Esophagus muscularis mucosa (tissue), 4 donors: ENCODE measurements at regions not wholly inside any gene's neighbourhood (a gene's known extent, or its start where the extent isn't known, plus 50 kb on each side); places are given as distances from the start of the nearest gene placed in this dataset.

Experiments used
- DNase-seq: peaks from one replicate; pipeline ENCODE4 v3.0.0-alpha.2; 2017; ENCODE audit errors: extremely low spot score
- H3K27ac ChIP-seq, 4 donors: fragments of 200-600 bp; sonication (generic); replicated peaks in 1 of 4; 1 replicate in 3 of 4; 2 replicates in 1 of 4; pipeline ENCODE4 v1.5.1; 2016 to 2019; ENCODE audit warnings: mild to moderate bottlenecking in 1 of 4
- H3K27me3 ChIP-seq, 4 donors: fragments of 200-600 bp; sonication (generic); one replicate each; pipeline versions ENCODE4 v1.5.1 to v1.6.0; 2016 to 2019
- H3K36me3 ChIP-seq, 4 donors: fragments of 200-600 bp; sonication (generic); one replicate each; pipeline ENCODE4 v1.5.1; 2016 to 2019
- H3K4me1 ChIP-seq, 4 donors: fragments of 200-600 bp; sonication (generic); one replicate each; pipeline ENCODE4 v1.5.1; 2016 to 2019
- H3K4me3 ChIP-seq, 4 donors: fragments of 200-600 bp; sonication (generic); 1 replicate in 2 of 4; 2 replicates in 2 of 4; pipeline ENCODE4 v1.5.1; 2016 to 2019; ENCODE audit warnings: mild to moderate bottlenecking in 4 of 4, moderate library complexity in 1 of 4
- H3K9me3 ChIP-seq, 4 donors: fragments of 200-600 bp; sonication (generic); 1 replicate in 3 of 4; 2 replicates in 1 of 4; pipeline ENCODE4 v1.5.1; 2016 to 2019
- CTCF ChIP-seq, 3 experiments: fragments of 200-600 bp in 2 of 3; fragments of 450-650 bp in 1 of 3; sonication (generic) in 2 of 3; IDR thresholded peaks; one replicate each; pipeline ENCODE4 v1.5.1; 2017 to 2019; ENCODE audit warnings: antibody characterized with exemption in 3 of 3, mild to moderate bottlenecking in 2 of 3, moderate library complexity in 1 of 3
- EP300 ChIP-seq: sonication (generic); formaldehyde crosslinking; IDR thresholded peaks from one replicate; pipeline ENCODE4 v1.6.1; 2017; ENCODE audit warnings: antibody characterized with exemption
- POLR2A ChIP-seq: fragments of 450-650 bp; IDR thresholded peaks from one replicate; pipeline ENCODE4 v1.6.1; 2017; ENCODE audit warnings: antibody characterized with exemption, moderate library complexity, mild to moderate bottlenecking, low read depth
- POLR2AphosphoS5 ChIP-seq, 2 donors: sonication (generic); formaldehyde crosslinking; IDR thresholded peaks; one replicate each; pipeline ENCODE4 v1.6.1; 2017; ENCODE audit warnings: antibody characterized with exemption in 2 of 2
- WGBS: methylation state at CpG from one replicate; pipeline ENCODE4 v1.1.5; 2018; 5-methylcytosine and 5-hydroxymethylcytosine counted together
- intact Hi-C: fragments of 100-400 bp; cut with DNase I; formaldehyde crosslinking; loops from one replicate; pipeline ENCODE4 v1.15.1; 2023

- Histone ChIP-seq H3K27me3 (peaks cover 0 to 32% (median 0%) of the 10 kb centered on the region in 4 donors), H3K4me1 (no peaks in the 10 kb centered on the region), H3K9me3 (peaks cover 0 to 22% (median 15%) of the 10 kb centered on the region in 4 donors), H3K36me3 (no peaks in the 10 kb centered on the region), H3K4me3 (no peak overlapping the region), H3K27ac (no peak overlapping the region)
- no peak for TF ChIP-seq POLR2AphosphoS5 (IDR thresholded peaks at IDR 0.05)
- no peak for TF ChIP-seq CTCF (IDR thresholded peaks at IDR 0.05)
- TF ChIP-seq EP300: no peak
- TF ChIP-seq POLR2A: no peak
- intact Hi-C loops: no loop called here
- 66% methylated on average over 8 of the region's 8 CpGs for WGBS
- no peak for DNase-seq
These were observed 1168.2 kb downstream of the BRD1 start for GRCh38 chr22:48659404-48659996.

- intact Hi-C loops: no loop called here
- WGBS: 94% methylated on average over 12 of the region's 18 CpGs
These were observed 1168.8 kb downstream of the BRD1 start for GRCh38 chr22:48658871-48659270.

GRCh38 chr22:48658246-48658645, 1169.4 kb downstream of the BRD1 start:
- H3K27ac ChIP-seq: no peak overlapping the region
- no peaks in the 10 kb centered on the region for H3K36me3 ChIP-seq
- TF ChIP-seq CTCF (IDR thresholded peaks at IDR 0.05) (no peak), EP300 (no peak), POLR2AphosphoS5 (IDR thresholded peaks at IDR 0.05) (no peak), POLR2A (no peak)
- no peak overlapping the region for H3K4me3 ChIP-seq
- intact Hi-C loops: no loop called here
- DNase-seq: no peak
- 94% methylated on average over 10 of the region's 15 CpGs for whole genome bisulfite sequencing
- peaks cover 0 to 9% (median 6%) of the 10 kb centered on the region in 4 donors for H3K9me3 ChIP-seq
- H3K4me1 ChIP-seq: no peaks in the 10 kb centered on the region
- H3K27me3 ChIP-seq: peaks cover 0 to 36% (median 0%) of the 10 kb centered on the region in 4 donors

More at GRCh38 chr22:48658871-48659270, 1168.8 kb downstream of the BRD1 start:
- no peak for TF ChIP-seq POLR2A
- no peak for TF ChIP-seq POLR2AphosphoS5 (IDR thresholded peaks at IDR 0.05)
- no peak for TF ChIP-seq EP300
- TF ChIP-seq CTCF (IDR thresholded peaks at IDR 0.05): no peak
- H3K4me1 ChIP-seq: no peaks in the 10 kb centered on the region
- no peak for DNase-seq
- H3K9me3 ChIP-seq: peaks cover 0 to 16% (median 12%) of the 10 kb centered on the region in 4 donors
- no peaks in the 10 kb centered on the region for H3K36me3 ChIP-seq
- H3K27me3 ChIP-seq: peaks cover 0 to 37% (median 0%) of the 10 kb centered on the region in 4 donors
- no peak overlapping the region for H3K27ac ChIP-seq
- H3K4me3 ChIP-seq: no peak overlapping the region

GRCh38 chr22:48654492-48654891, 1173.2 kb downstream of the BRD1 start:
- Histone ChIP-seq H3K4me3 (no peak overlapping the region), H3K4me1 (no peaks in the 10 kb centered on the region), H3K27ac (no peak overlapping the region), H3K27me3 (peaks cover 0 to 13% (median 0%) of the 10 kb centered on the region in 4 donors), H3K9me3 (peaks cover 0 to 6% (median 3%) of the 10 kb centered on the region in 4 donors), H3K36me3 (no peaks in the 10 kb centered on the region)
- intact Hi-C loops: no loop called here
- DNase-seq: no peak
- no peak for TF ChIP-seq POLR2A
- no peak for TF ChIP-seq EP300
- no peak for TF ChIP-seq CTCF (IDR thresholded peaks at IDR 0.05)
- no peak for TF ChIP-seq POLR2AphosphoS5 (IDR thresholded peaks at IDR 0.05)
- 62% methylated on average over 9 of the region's 9 CpGs for WGBS

- no peak for DNase-seq
- WGBS: 83% methylated on average over 8 of the region's 18 CpGs
- H3K27me3 ChIP-seq: peaks cover 0 to 13% (median 0%) of the 10 kb centered on the region in 4 donors
- no peak overlapping the region for H3K27ac ChIP-seq
- TF ChIP-seq CTCF (IDR thresholded peaks at IDR 0.05) (no peak), POLR2AphosphoS5 (IDR thresholded peaks at IDR 0.05) (no peak), POLR2A (no peak), EP300 (no peak)
- H3K4me1 ChIP-seq: no peaks in the 10 kb centered on the region
- H3K9me3 ChIP-seq: peaks cover 0 to 6% (median 3%) of the 10 kb centered on the region in 4 donors
- H3K36me3 ChIP-seq: no peaks in the 10 kb centered on the region
- intact Hi-C loops: no loop called here
- H3K4me3 ChIP-seq: no peak overlapping the region
These were observed 1173.7 kb downstream of the BRD1 start for GRCh38 chr22:48653929-48654328.
